ENCODE measurements at regions not wholly inside any gene's neighbourhood (a gene's known extent, or its start where the extent isn't known, plus 50 kb on each side); places are given as distances from the start of the nearest gene placed in this dataset.

DNA sequence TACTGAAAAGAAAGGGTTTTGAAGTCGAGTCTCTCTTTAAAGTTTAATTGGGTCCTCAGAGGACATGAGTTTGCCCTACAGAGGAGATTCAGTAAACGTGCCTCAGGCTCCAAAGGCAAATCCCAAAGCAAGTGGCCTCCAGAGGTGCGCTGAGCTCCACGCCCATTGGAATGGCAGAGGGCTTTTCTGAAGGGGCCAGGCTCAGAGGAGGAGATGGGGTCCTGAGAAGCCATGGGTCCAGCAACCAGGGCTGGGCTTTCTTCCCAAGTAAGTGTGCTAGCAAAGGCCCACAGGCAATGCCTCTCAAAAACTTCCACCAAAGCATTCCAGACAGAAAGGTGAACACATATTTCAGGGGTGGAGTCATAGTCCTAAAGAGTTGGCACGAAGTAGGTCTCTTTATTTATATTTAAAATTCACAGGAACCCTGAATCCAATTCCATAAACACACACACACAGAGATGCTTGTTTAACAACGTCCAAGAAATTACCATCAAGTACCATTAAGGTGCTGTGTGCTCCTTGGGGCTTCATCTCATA is 93.0 kb upstream of the SH3BP4 start:
- TF ChIP-seq CTCF (IDR thresholded peaks at IDR 0.05; ENCODE audit: low read depth, low read length), result no peak
- no peak for DNase-seq (ENCODE audit: extremely low read depth, low read depth)

- no peak for DNase-seq (ENCODE audit: extremely low read depth, low read depth)
- TF ChIP-seq CTCF (IDR thresholded peaks at IDR 0.05; ENCODE audit: low read depth, low read length), result no peak
These were observed 93.7 kb upstream of the SH3BP4 start for GRCh38 chr2:234858145-234858544.

- TF ChIP-seq CTCF (IDR thresholded peaks at IDR 0.05; ENCODE audit: low read depth, low read length), result no peak
- DNase-seq (ENCODE audit: extremely low read depth, low read depth), result no peak
These were observed 98.1 kb upstream of the SH3BP4 start for GRCh38 chr2:234853729-234854128.

DNA sequence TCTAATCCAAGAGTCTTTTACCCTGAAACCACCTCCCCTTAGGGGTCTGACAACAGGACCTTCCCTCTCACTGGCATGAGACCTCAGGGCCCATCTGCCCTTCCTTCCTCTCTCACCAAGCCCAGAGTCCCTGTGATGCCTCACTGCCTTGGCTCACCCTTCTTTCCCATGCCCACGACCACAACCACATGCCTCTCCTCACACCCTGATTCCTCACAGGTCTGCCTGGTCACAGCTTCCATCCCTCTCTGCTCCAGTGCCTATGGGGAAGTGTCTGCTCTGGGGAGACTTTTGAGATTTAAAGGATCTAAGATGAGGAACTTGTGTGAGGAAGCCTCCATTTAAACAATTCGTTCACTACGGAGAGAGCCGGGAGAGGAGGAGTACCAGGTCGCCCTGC is 98.9 kb upstream of the SH3BP4 start:
- TF ChIP-seq CTCF (IDR thresholded peaks at IDR 0.05; ENCODE audit: low read depth, low read length), result no peak
- DNase-seq (ENCODE audit: extremely low read depth, low read depth), result no peak

DNA sequence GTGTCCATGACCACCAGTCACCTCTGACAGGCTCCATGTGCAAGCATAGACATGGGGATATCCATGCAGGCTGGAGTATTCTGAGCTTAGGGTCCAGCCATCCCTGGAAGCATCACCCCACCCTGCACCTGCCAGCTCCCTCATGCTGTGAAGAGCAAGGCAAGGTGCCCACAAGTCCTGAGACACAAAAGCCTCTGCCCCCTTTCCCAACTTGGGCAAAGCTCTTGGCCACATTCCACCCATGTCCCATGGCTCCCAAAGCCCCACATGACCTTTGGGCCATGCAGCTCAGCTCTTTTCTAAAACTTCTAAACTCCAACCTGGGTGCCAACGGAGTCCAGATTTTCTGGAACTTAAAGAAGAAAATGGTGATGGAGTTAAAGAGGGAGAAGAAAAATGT is 99.8 kb upstream of the SH3BP4 start:
- TF ChIP-seq CTCF (IDR thresholded peaks at IDR 0.05; ENCODE audit: low read depth, low read length), result no peak
- no peak for DNase-seq (ENCODE audit: extremely low read depth, low read depth)

- TF ChIP-seq CTCF (IDR thresholded peaks at IDR 0.05; ENCODE audit: low read depth, low read length), result no peak
- DNase-seq (ENCODE audit: extremely low read depth, low read depth), result no peak
These were observed 100.4 kb upstream of the SH3BP4 start for GRCh38 chr2:234851451-234851850.

- no peak for DNase-seq (ENCODE audit: extremely low read depth, low read depth)
- no peak for TF ChIP-seq CTCF (IDR thresholded peaks at IDR 0.05; ENCODE audit: low read depth, low read length)
These were observed 101.0 kb upstream of the SH3BP4 start for GRCh38 chr2:234850818-234851217.
